ENCODE measurements at regions not wholly inside any gene's neighbourhood (a gene's known extent, or its start where the extent isn't known, plus 50 kb on each side); places are given as distances from the start of the nearest gene placed in this dataset.
"Not testable (repeated sequence)": the region's sequence is repeated elsewhere in the genome, so short reads cannot be mapped to it uniquely, and the experiment has no call there.

DNA sequence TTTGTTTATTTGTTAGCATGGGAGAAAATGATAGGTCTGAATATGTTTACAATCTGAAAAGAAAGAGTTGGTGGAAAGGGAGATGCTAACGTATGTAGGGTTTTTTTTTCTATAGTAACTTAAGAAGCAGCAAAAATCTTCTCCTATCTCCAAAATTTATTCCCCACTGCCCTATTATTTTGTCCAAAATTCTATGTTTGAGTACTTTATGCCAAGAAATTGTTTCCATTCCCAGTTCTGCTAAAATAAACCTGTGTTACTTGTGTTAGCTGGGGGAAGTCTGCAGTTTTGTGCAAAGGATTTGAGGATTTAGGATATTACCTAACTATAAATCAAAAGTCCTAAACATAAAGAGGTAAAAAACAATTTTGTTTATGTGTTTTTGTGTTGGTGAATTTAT lies 2770.4 kb upstream of the PCDH20 start:
- Histone ChIP-seq H3K4me3 (ENCODE audit: low read length) (no peak overlapping the region), H3K9ac (ENCODE audit: low read depth, low read length) (no peak overlapping the region), H3K36me3 (ENCODE audit: insufficient read depth, low read depth, low read length) (no peaks in the 10 kb centered on the region), H3K27ac (ENCODE audit: low read length) (no peak overlapping the region), H3K4me1 (ENCODE audit: insufficient read depth, low read length) (no peaks in the 10 kb centered on the region), H3K27me3 (ENCODE audit: insufficient read depth, low read length) (no peaks in the 10 kb centered on the region), H3K9me3 (ENCODE audit: insufficient read depth, low read depth, low read length) (no peaks in the 10 kb centered on the region)

GRCh38 chr13:64180756-64181155 lies 2765.1 kb upstream of the PCDH20 start:
- H3K27ac ChIP-seq (ENCODE audit: low read length): no peak overlapping the region
- H3K9me3 ChIP-seq (ENCODE audit: insufficient read depth, low read depth, low read length): no peaks in the 10 kb centered on the region
- H3K4me3 ChIP-seq (ENCODE audit: low read length): no peak overlapping the region

DNA sequence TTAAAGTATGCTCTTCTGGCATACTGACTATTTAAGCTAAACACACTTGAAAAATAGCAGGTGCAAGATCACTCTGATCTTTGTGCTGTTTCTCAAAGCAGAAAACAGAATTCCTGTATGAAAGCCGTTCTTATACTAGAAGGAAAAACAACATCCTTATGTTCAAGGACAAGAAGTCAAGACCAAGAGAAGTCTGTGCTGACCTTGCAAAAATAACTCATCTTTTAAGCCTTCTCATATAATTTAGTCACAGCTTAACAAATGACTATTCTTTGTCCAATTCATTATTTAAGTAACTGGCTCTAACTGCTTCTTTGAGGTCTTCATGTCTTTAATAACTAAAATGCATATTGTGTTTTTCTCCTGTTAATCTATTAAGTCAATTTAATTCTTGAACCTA lies 2750.2 kb upstream of the PCDH20 start:
- Histone ChIP-seq H3K4me1 (ENCODE audit: insufficient read depth, low read length) (no peaks in the 10 kb centered on the region), H3K4me3 (ENCODE audit: low read length) (no peak overlapping the region), H3K27me3 (ENCODE audit: insufficient read depth, low read length) (no peaks in the 10 kb centered on the region), H3K27ac (ENCODE audit: low read length) (no peak overlapping the region), H3K36me3 (ENCODE audit: insufficient read depth, low read depth, low read length) (no peaks in the 10 kb centered on the region), H3K9ac (ENCODE audit: low read depth, low read length) (no peak overlapping the region), H3K9me3 (ENCODE audit: insufficient read depth, low read depth, low read length) (no peaks in the 10 kb centered on the region)

More at GRCh38 chr13:64180756-64181155, 2765.1 kb upstream of the PCDH20 start:
- Histone ChIP-seq H3K36me3 (ENCODE audit: insufficient read depth, low read depth, low read length) (no peaks in the 10 kb centered on the region), H3K27me3 (ENCODE audit: insufficient read depth, low read length) (no peaks in the 10 kb centered on the region), H3K4me1 (ENCODE audit: insufficient read depth, low read length) (no peaks in the 10 kb centered on the region), H3K9ac (ENCODE audit: low read depth, low read length) (no peak overlapping the region)

DNA sequence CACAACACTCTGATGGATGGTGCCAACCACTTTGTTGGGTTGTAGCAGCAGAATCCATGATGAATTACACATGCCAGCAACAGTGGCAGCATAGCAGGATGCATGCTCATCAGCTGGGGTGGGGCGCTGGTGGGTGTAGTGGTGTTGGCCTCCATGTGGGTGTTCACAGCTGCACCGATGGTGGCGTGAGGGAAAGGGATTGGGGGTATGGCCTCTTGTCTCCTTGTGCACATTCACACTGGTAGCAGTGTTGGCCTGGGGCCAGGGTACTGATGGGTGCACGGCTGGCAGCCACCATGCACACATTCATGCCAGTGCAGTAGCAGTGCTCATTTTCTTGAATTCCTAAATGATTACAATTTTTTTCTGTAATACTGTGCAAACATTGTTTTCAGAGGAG lies 2748.8 kb upstream of the PCDH20 start:
- Histone ChIP-seq H3K9me3 (ENCODE audit: insufficient read depth, low read depth, low read length) (no peaks in the 10 kb centered on the region), H3K4me3 (ENCODE audit: low read length) (no peak overlapping the region), H3K27me3 (ENCODE audit: insufficient read depth, low read length) (no peaks in the 10 kb centered on the region), H3K27ac (ENCODE audit: low read length) (no peak overlapping the region), H3K36me3 (ENCODE audit: insufficient read depth, low read depth, low read length) (no peaks in the 10 kb centered on the region), H3K4me1 (ENCODE audit: insufficient read depth, low read length) (no peaks in the 10 kb centered on the region), H3K9ac (ENCODE audit: low read depth, low read length) (no peak overlapping the region)

GRCh38 chr13:64160479-64160878 lies 2744.8 kb upstream of the PCDH20 start:
- no peaks in the 10 kb centered on the region for H3K9me3 ChIP-seq (ENCODE audit: insufficient read depth, low read depth, low read length)
- no peaks in the 10 kb centered on the region for H3K36me3 ChIP-seq (ENCODE audit: insufficient read depth, low read depth, low read length)
- no peak overlapping the region for H3K9ac ChIP-seq (ENCODE audit: low read depth, low read length)
- H3K27ac ChIP-seq (ENCODE audit: low read length): no peak overlapping the region
- H3K4me3 ChIP-seq (ENCODE audit: low read length): no peak overlapping the region
- H3K4me1 ChIP-seq (ENCODE audit: insufficient read depth, low read length): no peaks in the 10 kb centered on the region
- no peaks in the 10 kb centered on the region for H3K27me3 ChIP-seq (ENCODE audit: insufficient read depth, low read length)

- H3K9me3 ChIP-seq (ENCODE audit: insufficient read depth, low read depth, low read length): no peaks in the 10 kb centered on the region
- H3K27me3 ChIP-seq (ENCODE audit: insufficient read depth, low read length): no peaks in the 10 kb centered on the region
- no peak overlapping the region for H3K4me3 ChIP-seq (ENCODE audit: low read length)
- H3K4me1 ChIP-seq (ENCODE audit: insufficient read depth, low read length): no peaks in the 10 kb centered on the region
- H3K9ac ChIP-seq (ENCODE audit: low read depth, low read length): no peak overlapping the region
- no peak overlapping the region for H3K27ac ChIP-seq (ENCODE audit: low read length)
- no peaks in the 10 kb centered on the region for H3K36me3 ChIP-seq (ENCODE audit: insufficient read depth, low read depth, low read length)
These were observed 2743.3 kb upstream of the PCDH20 start for GRCh38 chr13:64158908-64159307.

DNA sequence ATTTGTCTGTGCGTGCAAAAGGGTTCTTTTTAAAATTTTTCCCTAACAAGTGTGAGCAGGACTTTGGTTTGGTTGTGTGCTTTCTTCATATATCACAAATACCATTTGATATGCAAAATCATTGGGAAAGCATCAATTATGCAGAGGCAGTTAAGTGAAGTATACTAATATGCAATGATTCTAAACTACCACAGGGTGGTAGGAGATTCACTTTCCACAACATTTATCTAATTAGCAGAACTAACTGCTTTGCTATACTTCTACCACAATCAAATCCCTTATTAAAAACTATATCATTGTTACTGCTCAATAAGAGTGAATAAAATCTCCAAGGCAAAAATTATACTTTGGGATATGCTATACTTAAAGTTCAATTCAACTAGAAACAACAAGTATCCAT lies 2738.9 kb upstream of the PCDH20 start:
- no peaks in the 10 kb centered on the region for H3K9me3 ChIP-seq (ENCODE audit: insufficient read depth, low read depth, low read length)
- no peak overlapping the region for H3K27ac ChIP-seq (ENCODE audit: low read length)
- no peaks in the 10 kb centered on the region for H3K36me3 ChIP-seq (ENCODE audit: insufficient read depth, low read depth, low read length)
- H3K4me1 ChIP-seq (ENCODE audit: insufficient read depth, low read length): no peaks in the 10 kb centered on the region
- no peak overlapping the region for H3K9ac ChIP-seq (ENCODE audit: low read depth, low read length)
- no peak overlapping the region for H3K4me3 ChIP-seq (ENCODE audit: low read length)
- no peaks in the 10 kb centered on the region for H3K27me3 ChIP-seq (ENCODE audit: insufficient read depth, low read length)

- H3K9me3 ChIP-seq (ENCODE audit: insufficient read depth, low read depth, low read length): no peaks in the 10 kb centered on the region
- H3K27ac ChIP-seq (ENCODE audit: low read length): no peak overlapping the region
- H3K4me1 ChIP-seq (ENCODE audit: insufficient read depth, low read length): no peaks in the 10 kb centered on the region
- H3K27me3 ChIP-seq (ENCODE audit: insufficient read depth, low read length): no peaks in the 10 kb centered on the region
- H3K9ac ChIP-seq (ENCODE audit: low read depth, low read length): no peak overlapping the region
- no peaks in the 10 kb centered on the region for H3K36me3 ChIP-seq (ENCODE audit: insufficient read depth, low read depth, low read length)
- H3K4me3 ChIP-seq (ENCODE audit: low read length): no peak overlapping the region
These were observed 2715.0 kb upstream of the PCDH20 start for GRCh38 chr13:64130600-64130999.

GRCh38 chr13:64130171-64130570 lies 2714.5 kb upstream of the PCDH20 start:
- Histone ChIP-seq H3K36me3 (ENCODE audit: insufficient read depth, low read depth, low read length) (no peaks in the 10 kb centered on the region), H3K9me3 (ENCODE audit: insufficient read depth, low read depth, low read length) (no peaks in the 10 kb centered on the region), H3K27ac (ENCODE audit: low read length) (no peak overlapping the region), H3K9ac (ENCODE audit: low read depth, low read length) (no peak overlapping the region), H3K4me1 (ENCODE audit: insufficient read depth, low read length) (no peaks in the 10 kb centered on the region), H3K4me3 (ENCODE audit: low read length) (no peak overlapping the region), H3K27me3 (ENCODE audit: insufficient read depth, low read length) (no peaks in the 10 kb centered on the region)

- H3K36me3 ChIP-seq (ENCODE audit: insufficient read depth, low read depth, low read length): no peaks in the 10 kb centered on the region
- no peaks in the 10 kb centered on the region for H3K27me3 ChIP-seq (ENCODE audit: insufficient read depth, low read length)
- H3K27ac ChIP-seq (ENCODE audit: low read length): no peak overlapping the region
- H3K9me3 ChIP-seq (ENCODE audit: insufficient read depth, low read depth, low read length): no peaks in the 10 kb centered on the region
- H3K9ac ChIP-seq (ENCODE audit: low read depth, low read length): no peak overlapping the region
- no peaks in the 10 kb centered on the region for H3K4me1 ChIP-seq (ENCODE audit: insufficient read depth, low read length)
- no peak overlapping the region for H3K4me3 ChIP-seq (ENCODE audit: low read length)
These were observed 2712.2 kb upstream of the PCDH20 start for GRCh38 chr13:64127856-64128255.

DNA sequence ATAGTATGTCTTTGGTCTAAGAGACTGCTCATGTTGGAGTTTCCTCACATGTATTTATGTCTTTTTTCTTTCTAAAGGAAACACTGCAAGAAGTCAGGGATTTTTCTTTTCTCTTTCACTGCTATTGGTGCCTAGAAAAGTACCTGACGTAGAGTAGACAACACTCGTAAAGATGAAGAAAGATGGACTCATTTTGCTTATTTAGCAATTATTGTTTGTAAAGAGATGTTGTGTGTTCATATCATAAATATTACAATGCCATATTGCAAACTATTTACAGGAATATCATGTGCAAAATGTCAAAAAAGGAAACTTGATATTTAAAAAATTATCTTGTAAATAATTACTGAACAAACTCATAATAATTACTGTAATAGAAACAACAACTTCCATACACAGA lies 2711.5 kb upstream of the PCDH20 start:
- Histone ChIP-seq H3K4me1 (ENCODE audit: insufficient read depth, low read length) (no peaks in the 10 kb centered on the region), H3K36me3 (ENCODE audit: insufficient read depth, low read depth, low read length) (no peaks in the 10 kb centered on the region), H3K4me3 (ENCODE audit: low read length) (no peak overlapping the region), H3K27ac (ENCODE audit: low read length) (no peak overlapping the region), H3K27me3 (ENCODE audit: insufficient read depth, low read length) (no peaks in the 10 kb centered on the region), H3K9me3 (ENCODE audit: insufficient read depth, low read depth, low read length) (no peaks in the 10 kb centered on the region), H3K9ac (ENCODE audit: low read depth, low read length) (no peak overlapping the region)

DNA sequence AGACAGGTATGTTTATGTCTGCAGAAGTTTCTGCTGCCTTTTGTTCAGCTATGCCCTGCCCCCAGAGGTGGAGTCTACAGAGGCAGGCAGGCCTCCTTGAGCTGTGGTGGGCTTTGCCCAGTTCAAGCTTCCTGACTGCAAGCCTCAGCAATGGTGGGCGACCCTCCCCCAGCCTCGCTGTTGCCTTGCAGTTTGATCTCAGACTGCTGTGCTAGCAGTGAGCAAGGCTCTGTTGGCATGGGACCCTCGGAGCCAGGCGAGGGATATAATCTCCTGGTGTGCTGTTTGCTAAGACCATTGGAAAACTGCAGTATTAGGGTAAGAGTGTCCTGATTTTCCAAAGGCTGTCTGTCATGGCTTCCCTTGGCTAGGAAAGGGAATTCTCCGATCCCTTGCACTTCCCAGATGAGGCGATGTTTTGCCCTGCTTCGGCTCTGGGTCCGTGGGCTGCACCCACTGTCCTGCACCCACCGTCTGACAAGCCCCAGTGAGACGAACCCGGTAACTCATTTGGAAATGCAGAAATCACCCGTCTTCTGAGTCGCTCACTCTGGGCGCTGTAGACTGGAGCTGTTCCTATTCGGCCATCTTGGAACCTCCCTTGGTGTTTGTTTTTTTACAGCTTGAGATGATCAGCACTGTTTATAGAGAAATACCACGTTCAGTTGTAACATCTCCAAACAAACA lies 2705.5 kb upstream of the PCDH20 start:
- not testable (repeated sequence) for H3K27me3 ChIP-seq (ENCODE audit: insufficient read depth, low read length); H3K4me1 ChIP-seq (ENCODE audit: insufficient read depth, low read length); H3K9ac ChIP-seq (ENCODE audit: low read depth, low read length); H3K9me3 ChIP-seq (ENCODE audit: insufficient read depth, low read depth, low read length); H3K36me3 ChIP-seq (ENCODE audit: insufficient read depth, low read depth, low read length); H3K4me3 ChIP-seq (ENCODE audit: low read length); H3K27ac ChIP-seq (ENCODE audit: low read length)
